Umbilical cord (tissue), 1 donor: ENCODE measurements at regions not wholly inside any gene's neighbourhood (a gene's known extent, or its start where the extent isn't known, plus 50 kb on each side); places are given as distances from the start of the nearest gene placed in this dataset.

ENCODE experiments used
- DNase-seq: peaks from one replicate; pipeline ENCODE4 v3.0.0-alpha.2; 2015; ENCODE audit warnings: low spot score

DNA sequence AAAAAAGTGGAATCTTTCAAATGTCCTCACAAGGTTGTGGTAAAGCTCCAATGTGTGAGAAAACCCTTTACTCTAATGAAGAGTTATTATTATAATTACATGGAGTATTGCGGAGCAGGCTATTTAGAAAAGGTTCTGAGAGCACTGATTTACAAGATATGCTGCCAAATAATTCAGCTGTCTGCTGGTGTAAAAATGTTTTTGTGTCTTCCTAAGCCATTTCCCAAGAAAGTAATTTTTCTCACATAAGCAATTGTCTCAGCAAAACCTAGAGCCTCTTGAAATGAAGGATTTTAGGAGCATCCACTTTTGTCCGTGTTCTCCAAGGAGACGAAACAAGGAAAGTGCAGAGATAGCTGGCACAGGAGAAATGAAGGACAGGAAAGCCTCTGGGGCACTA is 229.6 kb upstream of the STARD13 start:
- DNase-seq = no peak

DNA sequence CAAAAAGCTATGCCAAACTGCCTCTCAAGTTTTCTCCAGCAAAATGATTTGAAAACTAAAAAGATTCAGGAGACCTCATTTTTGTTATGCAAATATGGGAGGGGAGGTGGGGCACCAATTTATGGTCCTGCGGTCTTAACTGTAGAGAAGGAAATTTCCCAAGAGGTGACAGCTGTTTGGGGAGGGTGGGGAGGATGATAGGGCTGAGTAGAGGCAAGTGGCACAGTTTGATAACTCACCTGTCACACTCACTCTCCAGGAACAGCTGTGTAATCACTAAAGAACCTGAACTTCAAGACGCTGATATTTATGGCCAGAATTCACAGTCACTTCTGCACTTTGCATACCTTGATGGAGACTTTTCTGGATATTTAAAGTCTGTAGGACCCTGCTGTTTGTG is 232.9 kb upstream of the STARD13 start:
- no peak for DNase-seq

- DNase-seq = peak; percentile 91
Measured at GRCh38 chr13:33519561-33520467, 234.3 kb upstream of the STARD13 start.

GRCh38 chr13:33520468-33520839 is 234.9 kb upstream of the STARD13 start:
- DNase-seq = no peak

DNA sequence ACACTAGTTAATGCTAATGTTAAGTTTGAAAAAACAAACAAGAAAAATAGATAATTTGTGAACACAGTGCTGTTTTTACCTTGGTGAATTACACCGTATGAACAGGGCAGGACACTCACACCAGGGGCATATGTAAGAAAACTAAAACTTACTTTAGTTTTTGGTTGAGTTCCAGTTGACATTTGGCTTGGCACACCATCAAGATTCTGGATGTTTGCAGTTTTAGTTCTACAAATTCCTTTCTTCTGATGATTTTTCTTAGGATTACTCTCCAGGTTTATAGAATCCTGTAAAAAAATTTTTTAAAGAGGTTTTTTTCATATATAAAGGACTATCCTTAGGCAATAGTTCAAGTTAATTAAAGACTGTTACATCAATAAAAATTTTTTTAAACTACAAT is 238.5 kb upstream of the STARD13 start:
- DNase-seq = peak; percentile 87

DNA sequence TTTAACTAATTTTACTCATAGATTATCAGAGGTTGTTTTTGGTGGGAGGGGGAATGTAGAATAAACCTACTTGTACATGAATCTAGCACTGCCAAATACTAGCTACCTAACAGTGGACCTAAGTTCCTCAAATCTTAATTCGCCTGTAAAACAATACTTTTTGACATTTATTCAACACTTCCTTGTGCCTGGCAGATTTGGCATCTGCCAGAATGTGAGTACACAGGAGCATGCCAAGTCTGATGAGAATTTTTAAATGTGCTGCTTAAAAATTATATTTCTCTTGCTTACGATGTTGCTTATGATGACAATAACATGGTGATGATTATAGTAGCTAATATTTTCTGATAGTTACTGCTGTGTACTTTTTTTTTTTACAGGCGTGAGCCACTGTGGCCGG is 240.2 kb upstream of the STARD13 start:
- no peak for DNase-seq

GRCh38 chr13:33526718-33527117 is 241.2 kb upstream of the STARD13 start:
- no peak for DNase-seq

DNA sequence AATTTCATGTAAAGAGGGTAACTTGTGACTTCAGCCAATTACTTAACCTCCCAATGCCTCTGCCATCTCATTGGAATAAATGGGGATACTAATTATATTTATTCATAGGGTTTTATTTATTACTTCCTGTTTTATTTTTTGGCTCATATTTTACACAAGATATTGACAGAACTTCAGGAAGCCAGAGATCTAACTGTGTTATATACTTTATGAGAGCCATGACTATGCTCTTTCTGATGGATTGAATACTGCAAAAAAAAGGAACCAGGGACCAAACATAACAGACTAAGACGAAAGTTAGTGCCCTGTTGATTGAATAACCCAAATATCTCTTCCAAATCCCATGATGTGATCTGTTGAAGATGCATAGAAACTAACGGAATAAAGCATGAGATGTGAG is 243.3 kb upstream of the STARD13 start:
- no peak for DNase-seq

DNA sequence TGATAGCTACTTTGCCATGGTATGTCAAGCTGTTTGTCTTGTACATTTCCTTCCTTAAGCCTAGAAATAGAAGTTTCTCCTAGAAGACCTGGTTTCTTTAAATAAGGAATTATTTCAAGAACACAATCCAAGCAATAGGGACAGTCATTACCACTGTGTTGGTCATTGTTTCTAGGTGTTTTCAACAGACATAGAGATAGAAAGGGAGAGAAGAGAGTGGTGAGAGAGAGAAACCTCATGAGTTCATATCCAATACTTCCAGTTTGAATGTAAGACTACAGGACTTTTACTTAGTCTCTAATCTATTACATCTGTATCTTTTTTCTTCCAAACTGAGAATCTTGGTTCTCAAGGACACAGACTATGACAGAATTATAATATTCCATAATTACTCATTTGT is 245.9 kb upstream of the STARD13 start:
- no peak for DNase-seq

DNA sequence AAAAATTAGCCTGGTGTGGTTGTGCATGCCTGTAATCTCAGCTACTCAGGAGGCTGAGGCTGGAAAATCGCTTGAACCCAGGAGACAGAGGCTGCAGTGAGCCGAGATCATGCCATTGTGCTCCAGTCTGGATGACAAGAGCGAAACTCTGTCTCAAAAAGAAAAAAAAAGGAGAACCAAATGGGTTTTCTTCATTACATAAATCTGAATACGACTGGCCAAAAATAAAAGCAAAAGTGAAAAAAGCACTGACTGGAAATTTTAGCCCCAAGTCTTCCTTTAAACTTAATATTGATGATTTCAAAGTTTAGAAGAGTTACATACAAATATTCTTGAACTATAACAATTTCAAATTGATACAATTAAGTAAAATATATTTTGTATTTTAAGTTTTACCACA is 249.5 kb upstream of the STARD13 start:
- no peak for DNase-seq

- no peak for DNase-seq
Measured at GRCh38 chr13:33536601-33537000, 251.0 kb upstream of the STARD13 start.

DNA sequence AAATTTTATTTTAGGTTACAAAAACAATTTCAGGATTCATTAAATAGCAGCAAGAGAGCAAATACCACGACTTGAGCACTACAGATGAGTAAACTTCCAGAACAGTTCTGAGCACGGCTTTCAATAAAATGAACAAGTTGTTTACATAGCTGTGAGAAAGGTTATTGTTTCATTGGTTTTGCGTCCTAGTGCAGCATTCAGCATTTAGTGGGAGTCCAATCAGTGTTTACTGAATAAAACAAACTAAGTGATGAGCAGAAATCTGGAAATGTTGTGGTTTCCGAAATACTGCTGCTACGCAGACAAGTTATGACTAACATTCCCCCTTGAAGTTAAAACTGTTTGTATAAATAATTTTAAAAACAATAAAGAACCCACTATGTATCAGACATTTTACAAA is 251.5 kb upstream of the STARD13 start:
- DNase-seq = no peak

- peak; percentile 49 for DNase-seq
Measured at GRCh38 chr13:33537676-33538075, 252.1 kb upstream of the STARD13 start.

DNA sequence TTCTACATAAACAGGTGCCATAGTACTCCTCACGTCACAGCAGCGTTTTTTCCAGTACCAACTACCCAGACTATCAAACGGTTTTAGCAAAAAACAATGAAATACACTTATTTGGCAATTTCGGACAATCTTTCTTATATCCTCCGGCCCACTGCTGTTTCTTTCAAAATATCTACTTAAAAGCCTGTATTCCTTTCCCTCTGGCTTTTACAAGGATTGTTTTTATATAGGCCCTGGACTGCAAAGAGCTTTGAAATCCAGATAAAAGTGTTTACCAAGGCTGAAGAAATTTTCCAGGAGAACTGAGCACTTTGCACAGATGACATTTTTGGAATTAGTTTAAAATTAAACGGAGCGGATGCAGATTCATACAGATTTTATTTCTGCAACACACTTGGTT is 255.9 kb upstream of the STARD13 start:
- DNase-seq = peak; percentile 87

- no peak for DNase-seq
Measured at GRCh38 chr13:33541962-33542308, 256.4 kb upstream of the STARD13 start.

DNA sequence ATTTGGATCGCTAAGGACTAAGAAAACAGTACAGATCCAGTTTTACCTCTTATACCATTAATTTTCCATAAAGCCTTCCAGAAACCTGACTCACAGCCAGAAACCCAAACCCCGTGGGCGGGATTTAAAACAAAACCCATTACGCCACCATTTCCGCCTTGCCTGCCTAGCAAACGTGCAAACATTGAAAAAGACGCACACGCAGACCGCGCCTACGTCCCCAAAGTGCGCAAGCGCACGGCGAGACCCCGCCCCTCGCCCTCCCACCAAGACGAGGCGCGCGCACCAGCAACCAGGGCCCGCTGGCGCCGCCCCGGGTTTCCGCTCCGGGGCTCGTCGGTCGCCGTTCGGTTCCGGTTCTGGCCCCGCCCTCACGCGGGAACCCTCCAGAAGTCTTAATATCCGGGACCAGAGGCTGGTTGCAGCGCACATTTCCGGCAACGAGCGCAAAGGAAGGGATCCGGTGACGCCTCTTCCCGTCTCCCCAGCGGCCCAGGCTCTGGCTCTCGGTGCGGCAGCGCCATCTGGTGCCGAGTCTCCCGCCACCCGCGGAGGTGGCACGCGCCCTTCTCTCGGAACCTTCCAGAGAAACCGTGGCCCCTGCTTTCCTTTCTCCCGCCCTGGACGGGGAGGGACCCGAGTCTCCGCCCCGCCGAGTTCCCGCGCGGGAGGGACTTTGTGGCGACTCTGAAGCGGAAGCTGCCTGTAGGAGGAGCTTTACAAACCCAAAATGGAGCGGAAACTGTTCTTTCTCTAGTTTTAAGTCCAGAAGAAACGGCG is 256.9 kb upstream of the STARD13 start:
- DNase-seq = peak; percentile 99

DNA sequence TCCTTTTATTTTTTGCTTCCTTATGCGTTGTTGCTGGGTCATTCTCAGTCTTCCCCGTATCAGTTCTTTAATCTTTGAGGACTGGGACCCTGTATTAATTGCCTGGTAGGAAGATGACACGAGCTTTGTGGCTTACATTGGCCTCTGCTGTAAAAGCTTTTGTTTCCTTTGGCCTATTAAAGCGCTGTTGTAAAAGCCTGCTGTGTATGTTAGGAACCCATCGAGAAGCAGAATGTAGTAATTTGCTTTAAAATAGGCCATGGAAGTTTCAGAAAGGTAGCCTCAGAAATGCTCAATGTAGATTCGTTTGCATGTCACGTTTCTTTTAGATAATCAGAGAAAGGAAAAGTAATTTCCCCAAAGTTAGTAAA is 257.5 kb upstream of the STARD13 start:
- no peak for DNase-seq

GRCh38 chr13:33543631-33544265 is 258.2 kb upstream of the STARD13 start:
- DNase-seq = peak; percentile 27

GRCh38 chr13:33544308-33544707 is 258.8 kb upstream of the STARD13 start:
- DNase-seq = no peak

DNA sequence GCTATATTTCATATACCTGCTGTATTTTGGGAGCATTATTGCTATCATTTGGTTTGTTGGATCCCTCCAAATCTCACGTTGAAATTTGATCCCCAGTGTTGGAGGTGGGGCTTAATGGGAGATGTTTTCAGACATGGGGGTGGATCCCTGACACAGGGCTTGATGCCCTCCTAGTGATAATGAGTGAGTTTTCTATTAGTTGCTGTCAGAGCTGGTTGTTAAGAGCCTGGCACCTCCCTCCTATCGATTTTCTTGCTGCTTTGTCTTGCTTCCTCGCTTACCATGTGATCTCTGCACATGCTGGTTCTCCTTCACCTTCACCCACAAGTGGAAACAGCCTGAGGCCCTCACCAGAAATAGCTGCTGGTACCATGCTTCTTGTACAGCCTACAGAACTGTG is 259.9 kb upstream of the STARD13 start:
- no peak for DNase-seq

DNA sequence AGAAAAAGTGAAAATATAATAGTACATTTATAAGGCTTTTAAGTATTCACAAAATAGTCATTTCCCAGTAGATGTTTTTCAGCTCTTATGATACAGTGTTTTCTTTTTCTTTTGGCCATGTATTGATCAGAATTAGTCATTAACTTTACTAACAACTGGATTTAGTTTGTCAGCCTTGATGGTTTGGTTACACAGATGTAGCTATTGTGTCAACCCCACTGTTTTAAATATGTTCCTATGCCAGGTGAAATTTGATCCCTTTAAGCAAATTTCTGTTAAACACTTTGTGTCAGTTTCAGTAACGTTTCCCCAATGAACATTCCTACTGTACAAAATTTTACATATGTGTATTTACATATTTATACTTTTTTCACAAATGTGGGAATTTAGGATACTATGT is 261.5 kb upstream of the STARD13 start:
- DNase-seq = no peak

DNA sequence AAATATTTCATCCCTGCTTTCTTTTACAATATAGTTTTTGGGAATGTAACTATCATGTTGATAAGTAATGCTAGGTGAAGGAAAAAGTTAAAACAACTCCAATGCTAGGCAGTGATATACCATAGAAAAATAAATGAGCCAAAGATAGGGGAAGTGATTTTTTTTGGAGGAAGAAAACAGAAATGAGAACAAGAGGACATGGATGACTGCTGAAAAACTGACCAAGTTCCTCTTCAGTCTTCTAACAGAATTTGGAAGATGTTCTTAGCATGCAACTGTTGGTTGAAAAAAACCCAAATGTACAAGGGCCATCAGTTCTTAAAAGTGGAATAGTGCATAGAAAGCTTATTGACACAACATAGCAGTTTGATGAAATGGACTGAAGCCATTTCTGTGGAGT is 262.5 kb upstream of the STARD13 start:
- no peak for DNase-seq

- no peak for DNase-seq
Measured at GRCh38 chr13:33550276-33550675, 264.7 kb upstream of the STARD13 start.
